K562 (cell line): ENCODE measurements at regions not wholly inside any gene's neighbourhood (a gene's known extent, or its start where the extent isn't known, plus 50 kb on each side); places are given as distances from the start of the nearest gene placed in this dataset.

Experiments used
- ATAC-seq: fragments of 200-7000 bp; cut with Tn5 transposase; 3 replicates; pipeline ENCODE4 v1.9.1; 2020; ENCODE audit warnings: moderate library complexity
- BruUV-seq: library from RNA; stranded (reverse); fragments of 400-500 nt; replicated peaks from 2 replicates; lab custom pipeline; 2021; lab: Mats Ljungman, UMichigan
- CTCF ChIA-PET: fragments of 300-600 bp; formaldehyde crosslinking; extraction: SDS; loops from one replicate; lab custom pipeline; 2021; ENCODE audit warnings: low intra/inter-chr PET ratio; lab: Yijun Ruan, JAX
- POLR2A ChIA-PET: fragments of 300-600, 350-650 bp; sonication (Branson Sonifier 250); formaldehyde crosslinking; extraction: SDS; loops from one replicate; lab custom pipeline; 2021; ENCODE audit warnings: antibody characterized with exemption, inconsistent platforms; lab: Yijun Ruan, JAX
- DNase-seq, 4 experiments: peaks; one replicate each; pipeline versions ENCODE4 v3.0.0 to v3.0.0-alpha.2; 2011 to 2018; ENCODE audit warnings: low spot score in 3 of 4, mixed read lengths in 3 of 4; ENCODE audit errors: extremely low read depth in 1 of 4
- FAIRE-seq: peaks from 2 replicates; lab custom pipeline; 2011; peaks lifted over from hg19 to GRCh38; lab: Jason Lieb, UNC
- H2AFZ ChIP-seq: 2 replicates; pipeline ENCODE4 v1.6.0; 2011; ENCODE audit warnings: low read depth, low read length, control low read depth, inconsistent platforms
- H3K27ac ChIP-seq: fragments of 200-600 bp; 3 replicates; pipeline ENCODE4 v1.8.0; 2011; ENCODE audit warnings: low read depth, mild to moderate bottlenecking, control low read depth, inconsistent platforms, low read length, moderate library complexity, mixed read lengths; ENCODE audit errors: extremely low read depth
- H3K27me3 ChIP-seq, 2 experiments: fragments of 300-600 bp in 1 of 2; 2 replicates in 1 of 2; 3 replicates in 1 of 2; pipeline versions ENCODE4 v1.6.0 to v1.8.0; 2011; ENCODE audit warnings: inconsistent platforms in 2 of 2, low read length in 2 of 2, mild to moderate bottlenecking in 1 of 2, mixed read lengths in 1 of 2, moderate library complexity in 1 of 2; ENCODE audit not compliant: control insufficient read depth in 2 of 2, insufficient read depth in 2 of 2
- H3K36me3 ChIP-seq: fragments of 300-600 bp; 3 replicates; pipeline ENCODE4 v1.8.0; 2011; ENCODE audit warnings: mild to moderate bottlenecking, low read length, inconsistent platforms; ENCODE audit not compliant: control insufficient read depth, insufficient read depth
- H3K4me1 ChIP-seq, 2 experiments: fragments of 200-600 bp in 1 of 2; replicated peaks in 1 of 2; 2 replicates in 1 of 2; 3 replicates in 1 of 2; pipeline versions ENCODE4 v1.5.1 to v1.8.0; 2011; ENCODE audit warnings: inconsistent platforms in 2 of 2, low read length in 2 of 2, mild to moderate bottlenecking in 1 of 2, mixed read lengths in 1 of 2, moderate library complexity in 1 of 2; ENCODE audit not compliant: control insufficient read depth in 2 of 2, insufficient read depth in 2 of 2
- H3K4me2 ChIP-seq: 2 replicates; pipeline ENCODE4 v1.6.1; 2011; ENCODE audit warnings: low read length, control low read depth, inconsistent platforms, mixed read lengths; ENCODE audit not compliant: insufficient read depth
- H3K4me3 ChIP-seq: fragments of 200-600 bp; sonication (generic), shearing (Covaris generic); 2 replicates; pipeline ENCODE4 v1.5.1; 2016; ENCODE audit warnings: control low read depth, inconsistent platforms
- H3K79me2 ChIP-seq: fragments of 200-600 bp; 3 replicates; pipeline ENCODE4 v1.8.0; 2011; ENCODE audit warnings: low read length, inconsistent platforms; ENCODE audit not compliant: control insufficient read depth, insufficient read depth
- H3K9ac ChIP-seq, 2 experiments: 2 replicates each; pipeline versions ENCODE4 v1.6.0 to v1.6.1; 2011; ENCODE audit warnings: low read depth in 2 of 2, low read length in 2 of 2, control low read depth in 1 of 2, inconsistent platforms in 1 of 2, mild to moderate bottlenecking in 1 of 2, mixed read lengths in 1 of 2; ENCODE audit not compliant: insufficient read depth in 1 of 2
- H3K9me1 ChIP-seq: one replicate; pipeline ENCODE4 v1.6.0; 2011; ENCODE audit warnings: inconsistent platforms, mild to moderate bottlenecking, low read length, moderate library complexity; ENCODE audit not compliant: control insufficient read depth, insufficient read depth
- H3K9me3 ChIP-seq: replicated peaks from 2 replicates; pipeline ENCODE4 v1.5.1; 2011; ENCODE audit warnings: low read depth, low read length, inconsistent platforms; ENCODE audit not compliant: control insufficient read depth, insufficient read depth
- H4K20me1 ChIP-seq: replicated peaks from 2 replicates; pipeline ENCODE4 v1.6.1; 2011; ENCODE audit warnings: low read length, inconsistent platforms, mixed read lengths; ENCODE audit not compliant: control insufficient read depth, insufficient read depth
- ARID1B ChIP-seq: fragments of 450-650 bp; IDR thresholded peaks from 2 replicates; pipeline ENCODE4 v1.6.1; 2016; ENCODE audit warnings: antibody characterized with exemption, mild to moderate bottlenecking, inconsistent platforms
- ARID3A ChIP-seq: IDR thresholded peaks from 2 replicates; pipeline ENCODE4 v1.6.1; 2012; ENCODE audit warnings: low read depth, low read length, improper control_type of control experiment, borderline replicate concordance
- JUND ChIP-seq, 2 experiments: IDR thresholded peaks; 2 replicates in 1 of 2; 3 replicates in 1 of 2; pipeline ENCODE4 v1.6.1; 2011; ENCODE audit warnings: borderline replicate concordance in 2 of 2, low read depth in 2 of 2, low read length in 2 of 2, improper control_type of control experiment in 1 of 2, missing biosample characterization in 1 of 2, missing genetic modification characterization in 1 of 2, missing genetic modification reagents in 1 of 2
- MAFK ChIP-seq: IDR thresholded peaks from 2 replicates; pipeline ENCODE4 v1.6.1; 2011; ENCODE audit warnings: low read length, improper control_type of control experiment
- RAD21 ChIP-seq, 2 experiments: fragments of 250-450 bp in 1 of 2; fragments of 450-650 bp in 1 of 2; sonication (Bioruptor Pico) in 1 of 2; formaldehyde crosslinking in 1 of 2; IDR thresholded peaks in 1 of 2; conservative IDR thresholded peaks in 1 of 2; 2 replicates each; pipeline versions ENCODE4 v1.4.0 to v1.8.0; 2020 to 2022; ENCODE audit warnings: mild to moderate bottlenecking in 2 of 2, moderate library complexity in 1 of 2
- RCOR1 ChIP-seq, 2 experiments: IDR thresholded peaks; 2 replicates each; pipeline ENCODE4 v1.6.1; 2012; ENCODE audit warnings: low read depth in 2 of 2, low read length in 2 of 2, borderline replicate concordance in 1 of 2, improper control_type of control experiment in 1 of 2
- RUNX1 ChIP-seq: sonication (generic); IDR thresholded peaks from 2 replicates; pipeline ENCODE4 v1.6.1; 2016; ENCODE audit warnings: antibody characterized with exemption, low read depth
- TAF1 ChIP-seq: IDR thresholded peaks from 2 replicates; pipeline ENCODE4 v1.6.1; 2011; ENCODE audit warnings: mild to moderate bottlenecking, low read length, moderate library complexity; ENCODE audit not compliant: insufficient read depth, control insufficient read depth, severe bottlenecking; ENCODE audit errors: extremely low read depth
- WGBS: fragments of 100-300 bp; shearing (Covaris generic); methylation state at CpG from one replicate; pipeline ENCODE4 v1.1.6; 2016; ENCODE audit warnings: low coverage, mixed read lengths; ENCODE audit not compliant: insufficient coverage; ENCODE audit errors: missing lambda C conversion rate; 5-methylcytosine and 5-hydroxymethylcytosine counted together
- in situ Hi-C: fragments of 300-500 bp; cut with MboI; formaldehyde crosslinking; loops from 4 replicates; pipeline ENCODE4 v1.15.0; 2018; ENCODE audit warnings: inconsistent platforms, mixed read lengths
- intact Hi-C: fragments of 100-400 bp; cut with micrococcal nuclease; formaldehyde crosslinking; loops from 2 replicates; pipeline ENCODE4 v1.14.2; 2022
- TF ChIP-seq, protein P1 (sequence below): sonication (generic); formaldehyde crosslinking; IDR thresholded peaks from 2 replicates; pipeline ENCODE4 v1.8.1; 2023; ENCODE audit warnings: mild to moderate bottlenecking, missing genetic modification reagents

GRCh38 chr1:199508653-199509052 is 518.9 kb upstream of the NR5A2 start:
- TF ChIP-seq RCOR1 (IDR thresholded peaks at IDR 0.05; ENCODE audit: borderline replicate concordance in 1 of 2, low read depth in 2 of 2, low read length in 2 of 2) (no peak), TAF1 (no peak), RAD21 (CRISPR knock-in tag; conservative IDR thresholded peaks at IDR 0.05 in 1 of 2, IDR thresholded peaks at IDR 0.05 in 1 of 2) (no peak), MAFK (no peak)
- no peak for DNase-seq
- Histone ChIP-seq H3K4me3 (no peak overlapping the region), H2AFZ (no peak overlapping the region), H3K36me3 (no peaks in the 10 kb centered on the region), H3K9me3 (0 out of 2 replicates have a peak, but pooled peaks cover 3% of the 10 kb centered on the region), H3K79me2 (no peaks in the 10 kb centered on the region), H3K9ac (no peak overlapping the region), H3K27ac (no peak overlapping the region), H3K4me2 (no peak overlapping the region), H4K20me1 (no peaks in the 10 kb centered on the region), H3K9me1 (no peaks in the 10 kb centered on the region), H3K27me3 (no peaks in the 10 kb centered on the region), H3K4me1 (no peaks in the 10 kb centered on the region)
- BruUV-seq: no TSS peak
- in situ Hi-C loops (no loop called here), intact Hi-C loops (no loop called here)
- FAIRE-seq: no peak
- 0% methylated on average over 2 of the region's 2 CpGs for WGBS
- ChIA-PET CTCF (no interaction called here), POLR2A (no interaction called here)
- no peak for ATAC-seq

DNA sequence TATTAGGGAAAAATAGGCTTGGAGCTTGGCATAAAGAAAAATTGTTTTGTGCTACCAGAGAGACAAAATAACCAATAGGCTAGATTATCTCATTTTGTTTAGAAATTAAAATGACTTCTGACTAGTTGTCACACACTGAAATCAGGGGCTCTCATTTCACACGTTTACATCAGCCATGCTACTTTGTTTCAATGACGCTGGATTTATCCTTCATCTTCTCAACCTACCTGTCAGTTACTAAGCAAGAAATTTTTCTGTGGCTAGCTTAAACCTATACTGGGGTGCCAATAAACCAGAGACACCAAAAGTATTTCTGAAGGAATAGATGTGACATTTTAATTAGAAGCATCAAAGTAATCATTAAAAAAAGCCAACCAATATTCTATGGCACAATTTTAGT is 518.1 kb upstream of the NR5A2 start:
- ATAC-seq (no peak), DNase-seq (no peak), FAIRE-seq (no peak)
- H3K79me2 ChIP-seq: no peaks in the 10 kb centered on the region
- intact Hi-C loops: no loop called here
- H3K4me3 ChIP-seq: no peak overlapping the region
- H3K9ac ChIP-seq: no peak overlapping the region
- 0% methylated on average over 2 of the region's 2 CpGs for WGBS
- BruUV-seq: no TSS peak
- in situ Hi-C loops: no loop called here
- H3K4me1 ChIP-seq: no peaks in the 10 kb centered on the region
- 0 out of 2 replicates have a peak, but pooled peaks cover 2% of the 10 kb centered on the region for H3K9me3 ChIP-seq
- no peaks in the 10 kb centered on the region for H3K9me1 ChIP-seq
- H2AFZ ChIP-seq: no peak overlapping the region
- POLR2A ChIA-PET: no interaction called here
- H4K20me1 ChIP-seq: no peaks in the 10 kb centered on the region
- no peak overlapping the region for H3K4me2 ChIP-seq
- no peaks in the 10 kb centered on the region for H3K27me3 ChIP-seq
- H3K27ac ChIP-seq: no peak overlapping the region
- CTCF ChIA-PET: no interaction called here
- H3K36me3 ChIP-seq: no peaks in the 10 kb centered on the region
- TF ChIP-seq JUND (IDR thresholded peaks at IDR 0.05; ENCODE audit: borderline replicate concordance, low read depth, low read length) (no peak), JUND (tag; IDR thresholded peaks at IDR 0.05; ENCODE audit: borderline replicate concordance, low read depth, low read length) (no peak), ARID1B (no peak), ARID3A (no peak), RUNX1 (no peak)
- TF ChIP-seq, protein P1, sequence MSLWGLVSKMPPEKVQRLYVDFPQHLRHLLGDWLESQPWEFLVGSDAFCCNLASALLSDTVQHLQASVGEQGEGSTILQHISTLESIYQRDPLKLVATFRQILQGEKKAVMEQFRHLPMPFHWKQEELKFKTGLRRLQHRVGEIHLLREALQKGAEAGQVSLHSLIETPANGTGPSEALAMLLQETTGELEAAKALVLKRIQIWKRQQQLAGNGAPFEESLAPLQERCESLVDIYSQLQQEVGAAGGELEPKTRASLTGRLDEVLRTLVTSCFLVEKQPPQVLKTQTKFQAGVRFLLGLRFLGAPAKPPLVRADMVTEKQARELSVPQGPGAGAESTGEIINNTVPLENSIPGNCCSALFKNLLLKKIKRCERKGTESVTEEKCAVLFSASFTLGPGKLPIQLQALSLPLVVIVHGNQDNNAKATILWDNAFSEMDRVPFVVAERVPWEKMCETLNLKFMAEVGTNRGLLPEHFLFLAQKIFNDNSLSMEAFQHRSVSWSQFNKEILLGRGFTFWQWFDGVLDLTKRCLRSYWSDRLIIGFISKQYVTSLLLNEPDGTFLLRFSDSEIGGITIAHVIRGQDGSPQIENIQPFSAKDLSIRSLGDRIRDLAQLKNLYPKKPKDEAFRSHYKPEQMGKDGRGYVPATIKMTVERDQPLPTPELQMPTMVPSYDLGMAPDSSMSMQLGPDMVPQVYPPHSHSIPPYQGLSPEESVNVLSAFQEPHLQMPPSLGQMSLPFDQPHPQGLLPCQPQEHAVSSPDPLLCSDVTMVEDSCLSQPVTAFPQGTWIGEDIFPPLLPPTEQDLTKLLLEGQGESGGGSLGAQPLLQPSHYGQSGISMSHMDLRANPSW (CRISPR knock-in tag): no peak
